ENCODE measurements at regions not wholly inside any gene's neighbourhood (a gene's known extent, or its start where the extent isn't known, plus 50 kb on each side); places are given as distances from the start of the nearest gene placed in this dataset.
"Not testable (repeated sequence)": the region's sequence is repeated elsewhere in the genome, so short reads cannot be mapped to it uniquely, and the experiment has no call there.

GRCh38 chr7:51869452-51869851 is 552.8 kb upstream of the COBL start:
- FAIRE-seq, result no peak
- TF ChIP-seq POLR2A (IDR thresholded peaks at IDR 0.05; ENCODE audit: low read depth, low read length), result no peak
- TF ChIP-seq PAX5 (IDR thresholded peaks at IDR 0.05; ENCODE audit: insufficient read depth, low read length, severe bottlenecking), result no peak
- TF ChIP-seq POU2F2 (IDR thresholded peaks at IDR 0.05; ENCODE audit: low read depth, low read length), result no peak
- no peak for TF ChIP-seq SPI1 (IDR thresholded peaks at IDR 0.05; ENCODE audit: low read depth, low read length)
- TF ChIP-seq TAF1 (IDR thresholded peaks at IDR 0.05; ENCODE audit: low read depth, low read length), result no peak
- no peak for TF ChIP-seq POLR2AphosphoS5 (IDR thresholded peaks at IDR 0.05; ENCODE audit: low read depth, low read length)
- DNase-seq (ENCODE audit: insufficient read length, low spot score), result no peak

DNA sequence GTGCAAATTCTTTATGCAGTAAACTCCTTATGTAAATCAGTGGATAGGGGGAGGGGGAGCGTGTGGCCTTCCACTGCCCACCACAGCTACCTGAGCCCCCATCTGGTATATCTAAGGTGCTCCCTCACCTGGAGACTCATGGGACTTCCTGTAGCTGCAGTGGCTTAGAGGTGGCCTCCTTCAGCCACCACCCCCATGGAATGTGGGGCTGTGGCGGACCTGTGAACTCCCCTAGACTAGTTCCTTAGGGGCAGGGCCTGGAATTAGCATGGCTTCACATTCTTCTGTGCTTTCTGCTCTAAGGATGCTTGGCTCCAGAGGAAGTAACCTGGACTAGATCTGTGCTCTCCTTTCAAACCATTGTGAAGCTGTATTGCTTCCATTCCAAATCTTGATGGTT is 550.5 kb upstream of the COBL start:
- TF ChIP-seq POLR2AphosphoS5 (IDR thresholded peaks at IDR 0.05; ENCODE audit: low read depth, low read length), result no peak
- TF ChIP-seq PAX5 (IDR thresholded peaks at IDR 0.05; ENCODE audit: insufficient read depth, low read length, severe bottlenecking), result no peak
- TF ChIP-seq POU2F2 (IDR thresholded peaks at IDR 0.05; ENCODE audit: low read depth, low read length), result no peak
- TF ChIP-seq POLR2A (IDR thresholded peaks at IDR 0.05; ENCODE audit: low read depth, low read length), result no peak
- no peak for TF ChIP-seq SPI1 (IDR thresholded peaks at IDR 0.05; ENCODE audit: low read depth, low read length)
- no peak for TF ChIP-seq TAF1 (IDR thresholded peaks at IDR 0.05; ENCODE audit: low read depth, low read length)
- no peak for FAIRE-seq
- DNase-seq (ENCODE audit: insufficient read length, low spot score), result no peak

GRCh38 chr7:51860305-51860704 is 543.7 kb upstream of the COBL start:
- TF ChIP-seq POLR2A (IDR thresholded peaks at IDR 0.05; ENCODE audit: low read depth, low read length), result no peak
- no peak for TF ChIP-seq POU2F2 (IDR thresholded peaks at IDR 0.05; ENCODE audit: low read depth, low read length)
- TF ChIP-seq TAF1 (IDR thresholded peaks at IDR 0.05; ENCODE audit: low read depth, low read length), result no peak
- no peak for TF ChIP-seq POLR2AphosphoS5 (IDR thresholded peaks at IDR 0.05; ENCODE audit: low read depth, low read length)
- TF ChIP-seq SPI1 (IDR thresholded peaks at IDR 0.05; ENCODE audit: low read depth, low read length), result no peak

DNA sequence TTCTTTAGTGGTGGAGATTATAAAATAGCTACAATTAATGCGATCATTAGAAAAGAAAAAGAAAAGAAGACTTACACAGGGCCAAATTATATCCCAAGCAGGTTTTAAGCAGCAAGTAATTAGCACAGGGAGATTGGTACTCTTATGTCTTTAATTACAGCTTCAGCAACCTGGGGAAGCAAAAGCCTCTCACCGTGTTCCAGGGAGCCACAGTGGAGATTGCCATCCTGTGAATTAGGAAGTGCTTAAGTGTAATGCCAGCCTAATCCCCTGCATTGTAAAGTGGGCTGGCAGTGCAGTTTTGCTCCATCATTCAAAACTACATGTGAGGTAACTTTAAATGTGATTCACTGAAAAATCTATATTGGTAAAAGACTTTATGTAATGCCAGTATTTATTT is 533.5 kb upstream of the COBL start:
- no peak for FAIRE-seq
- TF ChIP-seq SPI1 (IDR thresholded peaks at IDR 0.05; ENCODE audit: low read depth, low read length) (no peak), POLR2AphosphoS5 (IDR thresholded peaks at IDR 0.05; ENCODE audit: low read depth, low read length) (no peak), PAX5 (IDR thresholded peaks at IDR 0.05; ENCODE audit: insufficient read depth, low read length, severe bottlenecking) (no peak), TAF1 (IDR thresholded peaks at IDR 0.05; ENCODE audit: low read depth, low read length) (no peak), POLR2A (IDR thresholded peaks at IDR 0.05; ENCODE audit: low read depth, low read length) (no peak), POU2F2 (IDR thresholded peaks at IDR 0.05; ENCODE audit: low read depth, low read length) (no peak)
- no peak for DNase-seq (ENCODE audit: insufficient read length, low spot score)

More at GRCh38 chr7:51860305-51860704, 543.7 kb upstream of the COBL start:
- DNase-seq (ENCODE audit: insufficient read length, low spot score) (no peak), FAIRE-seq (no peak)

DNA sequence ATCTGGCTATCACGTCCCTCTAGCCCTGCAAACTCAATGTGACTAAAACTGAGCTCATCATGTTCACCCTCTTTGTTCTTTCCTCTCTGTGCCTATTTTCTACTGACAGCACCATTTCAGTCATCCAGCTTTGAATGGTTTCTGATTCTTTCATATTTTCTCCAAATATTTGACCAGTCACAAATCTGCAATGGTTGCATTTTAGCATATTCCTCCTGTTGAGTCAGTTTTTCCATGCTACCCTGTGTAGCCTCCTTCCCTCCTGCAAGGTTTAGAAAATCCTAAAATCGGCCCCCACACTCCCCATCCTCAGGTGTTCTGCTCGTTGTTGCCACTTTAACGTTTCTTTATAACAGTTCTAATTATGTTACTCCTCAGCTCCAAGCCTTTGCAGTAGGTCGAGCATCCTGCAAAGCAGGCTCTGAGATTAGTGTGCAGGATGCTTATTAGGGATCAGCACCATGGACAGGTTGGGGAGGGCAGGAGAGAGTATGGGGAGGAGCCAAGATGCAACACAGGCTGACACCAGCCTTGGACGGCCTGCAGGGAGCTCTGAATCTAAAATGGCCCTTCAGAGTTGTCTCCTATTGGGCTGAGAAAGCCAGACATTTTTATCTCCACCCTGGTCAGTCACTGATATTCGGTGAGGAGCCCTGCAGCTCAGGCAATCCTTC is 531.0 kb upstream of the COBL start:
- TF ChIP-seq POLR2A (IDR thresholded peaks at IDR 0.05; ENCODE audit: low read depth, low read length) (no peak), POLR2AphosphoS5 (IDR thresholded peaks at IDR 0.05; ENCODE audit: low read depth, low read length) (no peak)
- no peak for FAIRE-seq
- DNase-seq (ENCODE audit: insufficient read length, low spot score), result no peak

GRCh38 chr7:51839130-51839529 is 522.5 kb upstream of the COBL start:
- FAIRE-seq; DNase-seq (ENCODE audit: insufficient read length, low spot score): not testable (repeated sequence)

DNA sequence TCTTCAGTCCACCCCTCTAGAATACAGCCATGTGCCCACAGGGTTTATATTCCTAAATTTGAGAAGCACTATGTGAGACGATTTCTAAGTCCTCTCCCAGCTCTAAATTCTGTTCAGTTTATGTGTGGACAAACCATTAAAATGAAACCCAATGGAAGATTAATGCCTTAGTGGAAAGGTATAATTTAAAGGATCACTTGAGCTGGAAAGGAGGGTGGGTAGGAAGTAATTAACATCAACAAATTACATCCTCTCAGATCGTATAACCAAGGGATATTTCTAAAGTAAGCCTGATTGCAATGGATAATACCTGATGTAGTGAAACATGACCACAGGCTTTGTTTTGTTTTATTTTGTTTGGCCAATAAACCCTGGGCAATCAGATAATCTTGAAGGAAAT is 511.0 kb upstream of the COBL start:
- no peak for TF ChIP-seq POLR2A (IDR thresholded peaks at IDR 0.05; ENCODE audit: low read depth, low read length)
- no peak for TF ChIP-seq POU2F2 (IDR thresholded peaks at IDR 0.05; ENCODE audit: low read depth, low read length)
- no peak for TF ChIP-seq PAX5 (IDR thresholded peaks at IDR 0.05; ENCODE audit: insufficient read depth, low read length, severe bottlenecking)
- TF ChIP-seq TAF1 (IDR thresholded peaks at IDR 0.05; ENCODE audit: low read depth, low read length), result no peak
- DNase-seq (ENCODE audit: insufficient read length, low spot score) (no peak), FAIRE-seq (no peak)

- TF ChIP-seq TAF1 (IDR thresholded peaks at IDR 0.05; ENCODE audit: low read depth, low read length), result no peak
- TF ChIP-seq SPI1 (IDR thresholded peaks at IDR 0.05; ENCODE audit: low read depth, low read length), result no peak
- TF ChIP-seq POLR2AphosphoS5 (IDR thresholded peaks at IDR 0.05; ENCODE audit: low read depth, low read length), result no peak
- no peak for TF ChIP-seq POU2F2 (IDR thresholded peaks at IDR 0.05; ENCODE audit: low read depth, low read length)
- no peak for TF ChIP-seq POLR2A (IDR thresholded peaks at IDR 0.05; ENCODE audit: low read depth, low read length)
- TF ChIP-seq PAX5 (IDR thresholded peaks at IDR 0.05; ENCODE audit: insufficient read depth, low read length, severe bottlenecking), result no peak
- FAIRE-seq (no peak), DNase-seq (ENCODE audit: insufficient read length, low spot score) (no peak)
These were observed 507.4 kb upstream of the COBL start for GRCh38 chr7:51824050-51824449.

- DNase-seq (ENCODE audit: insufficient read length, low spot score) (no peak), FAIRE-seq (no peak)
- no peak for TF ChIP-seq POLR2AphosphoS5 (IDR thresholded peaks at IDR 0.05; ENCODE audit: low read depth, low read length)
- TF ChIP-seq POLR2A (IDR thresholded peaks at IDR 0.05; ENCODE audit: low read depth, low read length), result no peak
- TF ChIP-seq TAF1 (IDR thresholded peaks at IDR 0.05; ENCODE audit: low read depth, low read length), result no peak
- no peak for TF ChIP-seq POU2F2 (IDR thresholded peaks at IDR 0.05; ENCODE audit: low read depth, low read length)
- TF ChIP-seq SPI1 (IDR thresholded peaks at IDR 0.05; ENCODE audit: low read depth, low read length), result no peak
- no peak for TF ChIP-seq PAX5 (IDR thresholded peaks at IDR 0.05; ENCODE audit: insufficient read depth, low read length, severe bottlenecking)
These were observed 506.8 kb upstream of the COBL start for GRCh38 chr7:51823437-51823836.

- FAIRE-seq (no peak), DNase-seq (ENCODE audit: insufficient read length, low spot score) (no peak)
These were observed 501.2 kb upstream of the COBL start for GRCh38 chr7:51817694-51818225.

GRCh38 chr7:51805783-51806431 is 489.3 kb upstream of the COBL start:
- not testable (repeated sequence) for DNase-seq (ENCODE audit: insufficient read length, low spot score)

More at GRCh38 chr7:51817694-51818225, 501.2 kb upstream of the COBL start:
- no peak for TF ChIP-seq POLR2AphosphoS5 (IDR thresholded peaks at IDR 0.05; ENCODE audit: low read depth, low read length)
- TF ChIP-seq SPI1 (IDR thresholded peaks at IDR 0.05; ENCODE audit: low read depth, low read length), result no peak
- no peak for TF ChIP-seq TAF1 (IDR thresholded peaks at IDR 0.05; ENCODE audit: low read depth, low read length)
- TF ChIP-seq PAX5 (IDR thresholded peaks at IDR 0.05; ENCODE audit: insufficient read depth, low read length, severe bottlenecking), result no peak
- TF ChIP-seq POU2F2 (IDR thresholded peaks at IDR 0.05; ENCODE audit: low read depth, low read length), result no peak
- no peak for TF ChIP-seq POLR2A (IDR thresholded peaks at IDR 0.05; ENCODE audit: low read depth, low read length)

More at GRCh38 chr7:51805783-51806431, 489.3 kb upstream of the COBL start:
- FAIRE-seq, result not testable (repeated sequence)
